Stimulated activated effector memory CD8-positive, alpha-beta T cell treated with anti-CD3 and anti-CD28 coated beads, Interleukin-12 subunit alpha, Interleukin-12 subunit beta, amount 100 ng/mL, for 72 hours (primary cell): ENCODE measurements at regions not wholly inside any gene's neighbourhood (a gene's known extent, or its start where the extent isn't known, plus 50 kb on each side); places are given as distances from the start of the nearest gene placed in this dataset.
"Not testable (repeated sequence)": the region's sequence is repeated elsewhere in the genome, so short reads cannot be mapped to it uniquely, and the experiment has no call there.

Source experiments
- ATAC-seq: fragments of 150-1000 bp; cut with Tn5 transposase; 2 replicates; pipeline ENCODE4 v1.10.0; 2021
- DNase-seq, 2 donors: peaks; one replicate each; pipeline ENCODE4 v3.0.0; 2021 to 2022; ENCODE audit warnings: low spot score in 2 of 2
- H3K27ac Mint-ChIP-seq: one replicate; pipeline ENCODE4 v1.8.0; 2022; ENCODE audit warnings: mild to moderate bottlenecking, mixed read lengths
- H3K36me3 Mint-ChIP-seq: one replicate; pipeline ENCODE4 v1.8.0; 2022; ENCODE audit warnings: mild to moderate bottlenecking, mixed read lengths
- H3K4me1 Mint-ChIP-seq: one replicate; pipeline ENCODE4 v1.8.0; 2022; ENCODE audit warnings: mixed read lengths
- H3K4me3 Mint-ChIP-seq: one replicate; pipeline ENCODE4 v1.8.0; 2022; ENCODE audit warnings: mild to moderate bottlenecking, mixed read lengths
- H3K9me3 Mint-ChIP-seq: one replicate; pipeline ENCODE4 v1.8.0; 2022; ENCODE audit warnings: mixed read lengths

DNA sequence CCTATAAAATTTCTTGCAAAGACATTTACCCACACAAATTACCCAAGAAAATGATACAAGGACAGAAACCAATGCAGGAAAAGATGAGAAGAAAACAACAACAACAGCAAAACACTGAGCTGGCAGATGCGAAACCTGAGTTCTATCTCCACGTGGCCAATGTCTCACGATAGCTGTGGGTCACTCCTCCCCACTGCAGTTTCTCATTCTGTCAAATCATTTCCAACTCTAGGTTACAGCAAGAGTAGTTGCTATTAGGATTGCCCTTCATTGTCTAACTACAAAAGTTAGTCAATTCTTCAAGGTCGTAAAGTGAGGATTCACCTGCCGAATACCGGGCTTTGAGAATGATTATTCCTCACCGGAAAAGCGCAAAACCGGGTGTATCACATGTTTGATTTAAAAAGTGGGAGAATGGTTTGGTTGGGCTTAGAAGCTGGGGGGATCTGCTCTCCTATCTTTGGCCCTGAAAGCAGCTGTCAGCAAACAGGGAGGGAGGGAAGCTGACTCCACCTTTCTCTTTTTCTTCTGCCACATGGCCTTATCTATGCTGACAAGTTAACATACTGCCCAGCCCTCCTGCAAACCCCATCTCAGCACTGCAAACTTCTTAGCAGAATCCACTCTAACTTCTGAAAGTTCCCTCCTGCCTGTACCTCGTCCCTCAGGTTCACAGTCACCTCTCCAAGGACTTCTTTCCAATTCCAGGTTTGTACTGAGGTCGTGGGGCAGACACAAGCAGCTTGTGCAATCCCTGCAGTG lies 473.0 kb downstream of the SOX11 start:
- ATAC-seq: no peak
- no peak overlapping the region for H3K4me3 Mint-ChIP-seq
- H3K9me3 Mint-ChIP-seq: peaks cover 15% of the 10 kb centered on the region
- H3K36me3 Mint-ChIP-seq: no peaks in the 10 kb centered on the region
- no peak overlapping the region for H3K27ac Mint-ChIP-seq
- no peaks in the 10 kb centered on the region for H3K4me1 Mint-ChIP-seq
- no peak for DNase-seq

DNA sequence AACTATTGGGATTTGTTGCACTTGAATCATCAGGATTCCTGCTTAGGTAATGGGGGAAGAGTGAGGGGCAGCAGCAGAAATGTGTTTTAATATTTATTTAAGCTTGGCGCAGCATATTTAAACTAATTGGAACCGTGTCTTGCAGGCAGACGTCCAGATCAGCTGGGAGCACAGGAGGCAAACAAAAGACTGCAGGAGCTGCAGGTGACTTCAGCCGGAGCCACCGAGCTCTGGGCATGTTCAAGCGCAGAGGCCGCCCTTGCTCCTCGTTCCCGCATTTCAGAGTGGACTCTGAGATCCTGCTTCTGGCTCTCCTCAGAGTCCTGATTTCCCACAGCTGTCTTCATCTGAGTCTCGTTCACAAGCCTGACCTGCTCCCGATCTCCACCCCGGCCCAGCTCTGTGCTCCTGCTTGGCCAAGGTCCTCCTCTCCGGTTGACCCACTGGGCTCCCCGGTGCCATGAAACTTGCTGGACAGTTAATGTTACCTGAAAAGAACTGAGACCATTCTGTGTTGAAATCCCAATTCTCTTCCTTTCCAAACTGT lies 475.5 kb downstream of the SOX11 start:
- DNase-seq (no peak), ATAC-seq (no peak)
- no peak overlapping the region for H3K27ac Mint-ChIP-seq
- H3K9me3 Mint-ChIP-seq: peaks cover 15% of the 10 kb centered on the region
- H3K4me3 Mint-ChIP-seq: no peak overlapping the region
- no peaks in the 10 kb centered on the region for H3K4me1 Mint-ChIP-seq
- H3K36me3 Mint-ChIP-seq: no peaks in the 10 kb centered on the region

- Mint-ChIP-seq H3K4me3 (no peak overlapping the region), H3K36me3 (no peaks in the 10 kb centered on the region), H3K4me1 (no peaks in the 10 kb centered on the region), H3K27ac (no peak overlapping the region), H3K9me3 (peaks cover 15% of the 10 kb centered on the region)
- DNase-seq: no peak
- no peak for ATAC-seq
Measured at GRCh38 chr2:6168485-6168884, 476.3 kb downstream of the SOX11 start.

- Mint-ChIP-seq H3K4me1 (no peaks in the 10 kb centered on the region), H3K27ac (no peak overlapping the region), H3K9me3 (peaks cover 11% of the 10 kb centered on the region), H3K36me3 (no peaks in the 10 kb centered on the region), H3K4me3 (no peak overlapping the region)
- ATAC-seq: no peak
- no peak for DNase-seq
Measured at GRCh38 chr2:6171294-6171693, 479.1 kb downstream of the SOX11 start.

GRCh38 chr2:6177811-6178210 lies 485.6 kb downstream of the SOX11 start:
- no peaks in the 10 kb centered on the region for H3K36me3 Mint-ChIP-seq
- no peak overlapping the region for H3K27ac Mint-ChIP-seq
- H3K4me1 Mint-ChIP-seq: no peaks in the 10 kb centered on the region
- DNase-seq (no peak), ATAC-seq (no peak)
- peaks cover 14% of the 10 kb centered on the region for H3K9me3 Mint-ChIP-seq
- no peak overlapping the region for H3K4me3 Mint-ChIP-seq

DNA sequence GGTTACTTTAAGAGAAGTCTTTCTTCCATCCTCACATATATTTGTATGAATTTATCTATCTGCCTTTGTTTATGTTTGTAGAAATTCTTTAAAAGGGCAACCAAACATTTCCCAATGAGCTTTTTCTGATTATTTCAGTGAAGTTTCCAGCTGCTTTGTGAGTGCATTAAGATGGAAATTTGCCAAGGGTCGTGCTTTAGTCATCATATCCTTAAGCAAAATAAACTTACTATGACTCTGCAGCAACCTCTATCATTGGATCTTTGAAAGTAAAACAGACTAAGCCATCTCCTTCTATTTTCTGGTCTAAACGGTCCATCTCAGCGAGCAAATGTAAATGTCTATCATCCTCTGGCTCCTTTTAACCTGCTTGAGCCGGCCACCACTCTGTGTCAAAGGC lies 489.3 kb downstream of the SOX11 start:
- Mint-ChIP-seq H3K4me1 (no peaks in the 10 kb centered on the region), H3K27ac (no peak overlapping the region), H3K36me3 (no peaks in the 10 kb centered on the region), H3K4me3 (no peak overlapping the region), H3K9me3 (peaks cover 24% of the 10 kb centered on the region)
- ATAC-seq (no peak), DNase-seq (no peak)

DNA sequence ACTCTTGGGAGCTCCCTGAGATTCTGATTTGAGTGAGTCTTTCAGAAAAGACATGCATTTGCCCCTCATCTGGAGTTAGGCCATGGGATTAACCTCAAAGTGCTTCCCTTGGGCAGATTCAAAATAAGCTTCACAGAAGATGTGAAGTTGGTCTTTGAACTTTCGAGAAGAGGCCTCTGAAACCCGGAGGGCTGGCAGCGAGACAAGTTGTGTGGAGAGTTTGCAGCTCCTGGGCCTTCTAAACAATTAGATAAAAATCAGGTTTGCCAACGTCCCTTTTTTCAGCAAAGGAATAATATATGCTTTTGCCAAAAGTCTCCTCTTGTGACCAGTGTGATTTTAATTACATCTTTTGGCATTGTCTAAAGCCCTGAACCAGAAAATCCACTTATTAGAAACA lies 489.7 kb downstream of the SOX11 start:
- Mint-ChIP-seq H3K4me1 (no peaks in the 10 kb centered on the region), H3K27ac (no peak overlapping the region), H3K36me3 (no peaks in the 10 kb centered on the region), H3K4me3 (no peak overlapping the region), H3K9me3 (peaks cover 24% of the 10 kb centered on the region)
- DNase-seq (no peak), ATAC-seq (no peak)

DNA sequence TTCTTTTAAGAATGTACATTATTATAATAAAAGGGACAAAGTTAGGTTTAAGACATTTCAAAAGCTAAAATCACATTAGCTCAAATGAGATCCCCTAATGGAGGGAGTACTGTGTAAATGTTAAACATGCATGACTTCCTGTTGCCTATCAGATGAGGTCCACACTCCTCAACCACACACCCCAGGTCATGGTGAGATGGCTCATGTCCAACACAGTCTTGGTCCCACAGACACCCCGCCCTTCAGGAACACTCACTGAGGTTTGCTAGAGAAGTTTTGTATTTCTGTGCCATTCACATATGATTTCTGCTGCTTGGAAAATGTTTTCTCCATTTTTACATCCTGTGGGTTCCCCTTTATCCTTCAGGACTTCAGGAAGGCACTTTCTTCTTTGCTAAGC lies 491.0 kb downstream of the SOX11 start:
- Mint-ChIP-seq H3K9me3 (peaks cover 24% of the 10 kb centered on the region), H3K36me3 (no peaks in the 10 kb centered on the region), H3K4me3 (no peak overlapping the region), H3K27ac (no peak overlapping the region), H3K4me1 (no peaks in the 10 kb centered on the region)
- ATAC-seq: no peak
- no peak for DNase-seq

DNA sequence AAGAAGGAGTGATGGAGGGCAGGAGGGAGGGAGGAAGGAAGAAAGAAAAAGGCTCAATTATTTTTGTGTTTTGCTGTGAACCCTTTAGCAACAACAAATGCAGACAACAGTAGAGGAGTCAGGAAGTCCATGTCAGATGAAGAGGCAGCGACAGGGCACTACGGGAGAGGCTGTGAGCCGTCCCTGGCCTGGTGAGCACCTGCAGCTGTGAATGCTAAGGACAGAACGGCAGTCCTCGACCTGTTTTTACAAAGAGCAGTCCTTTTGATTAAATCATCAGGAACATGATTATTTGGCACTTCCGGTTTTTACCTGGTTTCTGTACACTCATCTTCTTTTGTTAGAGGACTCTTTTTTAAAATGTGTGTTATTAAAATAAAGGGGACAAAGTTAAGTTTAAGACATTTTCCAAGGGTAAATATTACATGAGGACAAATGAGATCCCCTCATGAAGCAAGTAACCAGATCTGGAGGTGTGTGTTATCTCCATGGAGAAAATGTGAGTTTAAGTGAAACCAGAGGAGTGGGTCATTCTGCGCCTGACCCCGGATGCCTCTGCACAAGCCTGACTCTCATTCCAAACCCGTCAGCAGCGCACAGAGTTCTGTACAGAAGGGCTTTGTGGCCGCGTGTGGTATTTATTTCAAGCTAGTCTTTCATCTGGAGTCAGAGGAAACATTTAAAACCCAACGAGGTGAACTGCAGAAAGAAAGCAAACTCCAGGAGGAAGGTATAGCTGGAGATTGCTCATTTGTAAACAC lies 492.5 kb downstream of the SOX11 start:
- DNase-seq (no peak), ATAC-seq (no peak)
- H3K27ac Mint-ChIP-seq: no peak overlapping the region
- no peak overlapping the region for H3K4me3 Mint-ChIP-seq
- peaks cover 26% of the 10 kb centered on the region for H3K9me3 Mint-ChIP-seq
- no peaks in the 10 kb centered on the region for H3K36me3 Mint-ChIP-seq
- H3K4me1 Mint-ChIP-seq: no peaks in the 10 kb centered on the region

- no peaks in the 10 kb centered on the region for H3K36me3 Mint-ChIP-seq
- DNase-seq (no peak), ATAC-seq (no peak)
- H3K4me3 Mint-ChIP-seq: no peak overlapping the region
- H3K9me3 Mint-ChIP-seq: peaks cover 20% of the 10 kb centered on the region
- no peaks in the 10 kb centered on the region for H3K4me1 Mint-ChIP-seq
- H3K27ac Mint-ChIP-seq: no peak overlapping the region
Measured at GRCh38 chr2:6186332-6187151, 494.4 kb downstream of the SOX11 start.

DNA sequence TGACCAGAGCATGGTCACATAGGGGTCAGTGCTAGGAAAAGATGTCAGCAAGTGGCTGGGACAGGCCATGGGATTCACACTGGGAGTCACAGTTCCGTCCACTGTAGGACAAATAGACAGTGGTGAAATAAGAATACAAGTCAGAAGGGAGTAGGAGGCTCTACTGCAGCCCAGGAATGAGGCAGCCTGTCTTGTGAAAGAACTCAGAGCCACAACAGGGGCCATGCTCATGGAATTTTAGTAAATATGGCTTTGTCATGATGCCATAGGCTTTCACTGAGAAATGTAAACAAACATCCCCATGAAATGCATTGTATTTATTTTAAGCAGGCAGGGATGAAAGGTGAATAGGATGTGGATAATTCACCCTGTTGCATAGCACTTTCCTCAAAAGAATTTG lies 504.3 kb downstream of the SOX11 start:
- H3K27ac Mint-ChIP-seq: no peak overlapping the region
- H3K9me3 Mint-ChIP-seq: peaks cover 11% of the 10 kb centered on the region
- no peaks in the 10 kb centered on the region for H3K4me1 Mint-ChIP-seq
- DNase-seq (no peak), ATAC-seq (no peak)
- no peaks in the 10 kb centered on the region for H3K36me3 Mint-ChIP-seq
- no peak overlapping the region for H3K4me3 Mint-ChIP-seq

GRCh38 chr2:6198370-6198919 lies 506.3 kb downstream of the SOX11 start:
- H3K36me3 Mint-ChIP-seq, ATAC-seq, DNase-seq, H3K4me3 Mint-ChIP-seq, H3K27ac Mint-ChIP-seq, H3K4me1 Mint-ChIP-seq: not testable (repeated sequence)
- H3K9me3 Mint-ChIP-seq: peaks cover 11% of the 10 kb centered on the region

DNA sequence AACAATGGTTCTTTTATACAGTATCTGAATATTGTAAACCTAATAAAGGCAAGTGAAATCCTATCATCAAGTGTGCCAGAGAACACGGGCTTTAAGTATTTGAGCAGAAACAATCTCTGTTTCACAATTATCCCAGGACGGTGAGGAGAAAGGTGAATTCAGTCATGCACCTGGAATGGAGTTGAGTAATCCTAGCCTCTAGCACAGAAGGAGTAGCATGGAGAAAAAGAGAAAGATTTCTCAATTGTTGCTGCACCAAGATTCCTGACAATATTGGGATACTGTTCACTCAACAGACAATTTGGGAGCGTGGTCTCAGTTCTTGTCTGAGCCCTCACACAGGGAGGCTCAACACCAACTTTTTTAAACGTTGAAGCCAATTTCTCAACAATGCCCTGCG lies 510.6 kb downstream of the SOX11 start:
- DNase-seq (no peak), ATAC-seq (no peak)
- no peak overlapping the region for H3K4me3 Mint-ChIP-seq
- no peaks in the 10 kb centered on the region for H3K4me1 Mint-ChIP-seq
- H3K27ac Mint-ChIP-seq: no peak overlapping the region
- H3K36me3 Mint-ChIP-seq: no peaks in the 10 kb centered on the region
- peaks cover 11% of the 10 kb centered on the region for H3K9me3 Mint-ChIP-seq

DNA sequence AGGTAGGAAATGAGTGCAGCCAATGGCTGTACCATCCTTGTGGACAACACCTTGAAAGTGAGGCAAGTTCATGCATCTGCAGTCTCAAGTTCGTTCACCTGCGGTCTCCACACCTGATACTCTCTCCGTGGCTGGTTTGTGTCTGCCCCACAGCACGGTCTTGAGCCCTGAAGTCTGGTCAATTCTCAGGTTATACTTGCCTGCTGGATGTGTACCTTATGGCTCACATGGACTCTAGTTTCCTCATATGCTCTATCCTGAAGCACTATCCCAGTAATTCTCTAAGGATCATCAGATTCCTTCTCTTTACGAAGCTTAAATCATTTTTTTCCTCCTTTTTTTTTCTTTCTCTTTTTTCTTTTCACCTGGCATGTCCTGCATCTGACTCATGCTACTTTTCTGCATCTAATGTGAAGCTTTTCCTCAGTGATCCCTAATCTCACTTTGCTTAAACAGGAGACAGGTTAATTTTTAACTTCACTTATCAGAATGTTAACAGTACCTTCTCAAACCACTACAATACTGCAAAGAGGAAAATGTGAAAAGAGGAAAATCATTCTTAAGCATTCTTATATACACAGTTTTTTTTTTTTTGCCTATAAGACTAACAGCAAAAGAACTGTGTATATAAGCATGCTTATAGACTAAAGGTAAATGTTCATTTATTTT lies 511.2 kb downstream of the SOX11 start:
- H3K9me3 Mint-ChIP-seq: peaks cover 9% of the 10 kb centered on the region
- no peak overlapping the region for H3K27ac Mint-ChIP-seq
- no peak overlapping the region for H3K4me3 Mint-ChIP-seq
- no peaks in the 10 kb centered on the region for H3K36me3 Mint-ChIP-seq
- DNase-seq (no peak), ATAC-seq (no peak)
- no peaks in the 10 kb centered on the region for H3K4me1 Mint-ChIP-seq

DNA sequence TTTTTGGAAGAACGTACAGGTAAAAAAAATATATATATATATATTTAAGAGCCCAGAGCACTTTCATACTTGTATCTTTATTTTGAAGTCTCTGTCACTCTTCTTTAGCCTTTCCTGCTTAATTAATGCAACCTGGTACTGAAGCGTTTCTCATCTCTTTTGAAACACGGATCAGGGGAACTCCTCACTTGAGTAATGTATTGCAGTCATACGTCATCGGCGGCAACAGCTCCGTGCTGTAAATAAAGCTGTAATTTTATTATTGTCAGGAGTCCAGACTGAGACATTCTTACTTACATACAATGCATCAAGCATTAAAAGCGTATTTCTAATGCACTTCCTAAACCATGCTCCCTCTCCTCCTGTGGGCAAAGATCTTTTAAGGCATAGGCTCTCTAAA lies 514.7 kb downstream of the SOX11 start:
- Mint-ChIP-seq H3K9me3 (peaks cover 8% of the 10 kb centered on the region), H3K4me3 (no peak overlapping the region), H3K4me1 (no peaks in the 10 kb centered on the region), H3K36me3 (no peaks in the 10 kb centered on the region), H3K27ac (no peak overlapping the region)
- ATAC-seq (no peak), DNase-seq (no peak)
